ENCODE measurements at regions not wholly inside any gene's neighbourhood (a gene's known extent, or its start where the extent isn't known, plus 50 kb on each side); places are given as distances from the start of the nearest gene placed in this dataset.
A peak's percentile ranks its signal among the peaks of the same experiment; 100 is the strongest.

GRCh38 chr1:5393603-5394002 lies 598.6 kb downstream of the NPHP4 start:
- Histone ChIP-seq H3K9me3 (ENCODE audit: low read depth) (no peaks in the 10 kb centered on the region), H4K20me1 (ENCODE audit: low read depth) (no peaks in the 10 kb centered on the region), H3K4me2 (no peak overlapping the region), H3F3A (ENCODE audit: low read depth) (no peaks in the 10 kb centered on the region), H3K79me2 (ENCODE audit: low read depth) (no peaks in the 10 kb centered on the region), H3K36me3 (no peaks in the 10 kb centered on the region), H3K9ac (no peak overlapping the region), H3K27ac (no peak overlapping the region), H3K4me1 (peaks cover 4% of the 10 kb centered on the region), H3K4me3 (no peak overlapping the region), H3K27me3 (no peaks in the 10 kb centered on the region), H2AFZ (replicated peaks) (no peak overlapping the region)
- Mint-ChIP-seq H3K36me3 (no peaks in the 10 kb centered on the region), H3K4me3 (no peak overlapping the region), H3K27me3 (ENCODE audit: insufficient read depth, low read depth) (peaks cover 8% of the 10 kb centered on the region), H3K27ac (no peak overlapping the region), H3K9me3 (no peaks in the 10 kb centered on the region), H3K4me1 (peaks cover 21% of the 10 kb centered on the region)
- TF ChIP-seq EZH2phosphoT487 (IDR thresholded peaks at IDR 0.05): no peak
- TF ChIP-seq CTCF (IDR thresholded peaks at IDR 0.05): no peak
- no peak for TF ChIP-seq EZH2 (IDR thresholded peaks at IDR 0.05)
- no peak for DNase-seq (ENCODE audit: low spot score)

- no peaks in the 10 kb centered on the region for H3F3A ChIP-seq (ENCODE audit: low read depth)
- H3K27ac Mint-ChIP-seq: peak overlapping the region; percentile 26
- peaks cover 21% of the 10 kb centered on the region for H3K4me1 Mint-ChIP-seq
- DNase-seq (ENCODE audit: low spot score): no peak
- no peaks in the 10 kb centered on the region for H3K9me3 Mint-ChIP-seq
- no peaks in the 10 kb centered on the region for H3K27me3 ChIP-seq
- H3K4me3 Mint-ChIP-seq: no peak overlapping the region
- no peak overlapping the region for H3K27ac ChIP-seq
- no peaks in the 10 kb centered on the region for H3K36me3 Mint-ChIP-seq
- no peak overlapping the region for H3K9ac ChIP-seq
- no peaks in the 10 kb centered on the region for H4K20me1 ChIP-seq (ENCODE audit: low read depth)
- H3K27me3 Mint-ChIP-seq (ENCODE audit: insufficient read depth, low read depth): peaks cover 8% of the 10 kb centered on the region
- TF ChIP-seq EZH2 (IDR thresholded peaks at IDR 0.05): no peak
- no peak for TF ChIP-seq EZH2phosphoT487 (IDR thresholded peaks at IDR 0.05)
- no peak for TF ChIP-seq CTCF (IDR thresholded peaks at IDR 0.05)
- no peak overlapping the region for H3K4me2 ChIP-seq
- H2AFZ ChIP-seq (replicated peaks): peak overlapping the region; percentile 17
- no peaks in the 10 kb centered on the region for H3K36me3 ChIP-seq
- no peak overlapping the region for H3K4me3 ChIP-seq
- peaks cover 4% of the 10 kb centered on the region for H3K4me1 ChIP-seq
- no peaks in the 10 kb centered on the region for H3K79me2 ChIP-seq (ENCODE audit: low read depth)
- H3K9me3 ChIP-seq (ENCODE audit: low read depth): no peaks in the 10 kb centered on the region
Measured at GRCh38 chr1:5393146-5393545, 599.1 kb downstream of the NPHP4 start.

- no peaks in the 10 kb centered on the region for H3K27me3 ChIP-seq
- no peak overlapping the region for H3K4me2 ChIP-seq
- H3K9ac ChIP-seq: no peak overlapping the region
- no peak overlapping the region for H3K27ac Mint-ChIP-seq
- H3K36me3 ChIP-seq: no peaks in the 10 kb centered on the region
- no peaks in the 10 kb centered on the region for H3K9me3 ChIP-seq (ENCODE audit: low read depth)
- no peaks in the 10 kb centered on the region for H3F3A ChIP-seq (ENCODE audit: low read depth)
- no peak overlapping the region for H3K27ac ChIP-seq
- no peak for DNase-seq (ENCODE audit: low spot score)
- H3K4me1 Mint-ChIP-seq: peaks cover 13% of the 10 kb centered on the region
- H3K4me1 ChIP-seq: no peaks in the 10 kb centered on the region
- H3K79me2 ChIP-seq (ENCODE audit: low read depth): no peaks in the 10 kb centered on the region
- no peaks in the 10 kb centered on the region for H4K20me1 ChIP-seq (ENCODE audit: low read depth)
- H2AFZ ChIP-seq (replicated peaks): no peak overlapping the region
- no peaks in the 10 kb centered on the region for H3K9me3 Mint-ChIP-seq
- peaks cover 8% of the 10 kb centered on the region for H3K27me3 Mint-ChIP-seq (ENCODE audit: insufficient read depth, low read depth)
- no peaks in the 10 kb centered on the region for H3K36me3 Mint-ChIP-seq
- no peak overlapping the region for H3K4me3 ChIP-seq
- no peak overlapping the region for H3K4me3 Mint-ChIP-seq
- no peak for TF ChIP-seq EZH2phosphoT487 (IDR thresholded peaks at IDR 0.05)
- no peak for TF ChIP-seq EZH2 (IDR thresholded peaks at IDR 0.05)
- no peak for TF ChIP-seq CTCF (IDR thresholded peaks at IDR 0.05)
Measured at GRCh38 chr1:5391725-5392124, 600.5 kb downstream of the NPHP4 start.

Data from neural progenitor cell (in vitro differentiated cells).